GM21723 (cell line): ENCODE measurements at regions not wholly inside any gene's neighbourhood (a gene's known extent, or its start where the extent isn't known, plus 50 kb on each side); places are given as distances from the start of the nearest gene placed in this dataset.

Experiments
- ATAC-seq: cut with Tn5 transposase; IDR thresholded peaks from one replicate; pipeline ENCODE4 v1.9.1; 2021; ENCODE audit warnings: mild to moderate bottlenecking, moderate library complexity; ENCODE audit not compliant: unreplicated experiment

- ATAC-seq, result no peak
Measured at GRCh38 chr9:79346350-79347020, 225.3 kb upstream of the TLE4 start.

- no peak for ATAC-seq
Measured at GRCh38 chr9:79352322-79352721, 219.4 kb upstream of the TLE4 start.

DNA sequence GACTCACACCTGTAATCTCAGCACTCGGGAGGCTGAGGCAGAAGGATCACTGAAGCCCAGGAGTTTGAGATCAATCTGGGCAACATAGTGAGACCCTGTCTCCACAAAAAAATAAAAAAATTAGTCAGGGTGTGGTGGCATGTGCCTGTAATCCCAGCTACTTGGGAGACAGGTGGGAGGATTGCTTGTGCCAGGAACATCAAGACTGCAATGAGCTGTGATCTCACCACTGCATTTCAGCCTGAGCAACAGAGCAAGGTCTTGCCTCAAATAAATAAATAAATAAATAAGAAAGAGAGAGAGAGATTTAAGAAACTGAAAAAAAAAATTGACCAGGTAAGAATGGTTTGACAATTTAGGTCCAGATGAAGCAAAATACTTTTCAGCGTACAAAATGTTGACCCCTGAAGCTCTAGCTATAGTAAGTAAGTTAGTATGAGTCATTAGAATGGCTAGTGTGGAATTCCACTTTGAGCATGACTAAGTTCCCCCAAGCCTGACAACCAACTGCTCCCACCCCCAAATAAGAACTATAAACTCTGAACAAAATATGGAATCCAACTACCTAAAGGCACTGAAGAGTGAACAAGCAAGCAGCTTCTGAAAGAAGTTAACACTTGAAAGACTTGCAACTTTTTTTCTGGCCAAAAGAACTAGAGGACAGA, 217.8 kb upstream of the TLE4 start:
- no peak for ATAC-seq

- ATAC-seq, result no peak
Measured at GRCh38 chr9:79357194-79357593, 214.6 kb upstream of the TLE4 start.

GRCh38 chr9:79357616-79358015, 214.1 kb upstream of the TLE4 start:
- ATAC-seq, result no peak

DNA sequence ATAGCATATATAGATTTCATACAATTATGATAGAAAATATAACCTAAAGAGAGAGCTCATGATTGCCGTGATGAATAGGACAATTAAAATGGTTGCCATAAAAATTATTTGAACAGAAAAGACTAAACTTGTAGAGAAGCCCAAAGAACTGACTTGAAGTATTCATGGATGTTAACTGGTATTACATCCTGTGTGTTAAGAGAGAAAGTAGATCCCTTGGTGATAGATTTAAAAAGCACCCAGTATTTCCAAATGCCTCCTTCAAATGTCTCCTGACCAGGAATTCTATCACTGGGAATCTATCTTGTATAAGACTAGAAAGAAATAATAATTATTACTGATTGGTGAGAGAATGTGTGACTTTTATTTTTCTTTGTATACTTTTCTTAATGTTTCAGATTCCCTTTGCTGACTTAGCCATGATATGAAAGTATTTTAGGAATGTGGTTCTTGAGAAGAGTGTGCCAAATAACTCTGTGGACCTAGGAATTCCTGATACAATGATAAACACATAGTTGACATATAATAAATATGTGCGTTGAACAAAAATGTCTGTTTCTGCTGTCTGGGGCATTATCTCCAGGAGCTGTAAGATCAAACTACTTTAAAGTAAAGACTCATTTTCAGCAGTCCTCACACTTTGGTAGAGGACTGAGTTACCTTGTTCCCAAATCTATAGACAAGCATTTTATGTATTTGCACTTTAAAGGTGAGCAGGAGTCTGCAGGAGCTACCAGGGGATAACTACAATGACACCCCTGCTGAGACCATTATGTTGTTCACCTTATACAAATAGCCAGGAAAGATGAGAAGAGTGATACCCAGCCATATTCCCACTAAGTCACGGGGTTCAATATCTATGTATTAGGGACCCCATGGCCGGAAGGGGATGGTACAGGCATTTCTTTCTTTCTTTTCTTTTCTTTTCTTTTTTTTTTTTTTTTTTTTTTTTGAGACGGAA, 211.1 kb upstream of the TLE4 start:
- ATAC-seq, result no peak

DNA sequence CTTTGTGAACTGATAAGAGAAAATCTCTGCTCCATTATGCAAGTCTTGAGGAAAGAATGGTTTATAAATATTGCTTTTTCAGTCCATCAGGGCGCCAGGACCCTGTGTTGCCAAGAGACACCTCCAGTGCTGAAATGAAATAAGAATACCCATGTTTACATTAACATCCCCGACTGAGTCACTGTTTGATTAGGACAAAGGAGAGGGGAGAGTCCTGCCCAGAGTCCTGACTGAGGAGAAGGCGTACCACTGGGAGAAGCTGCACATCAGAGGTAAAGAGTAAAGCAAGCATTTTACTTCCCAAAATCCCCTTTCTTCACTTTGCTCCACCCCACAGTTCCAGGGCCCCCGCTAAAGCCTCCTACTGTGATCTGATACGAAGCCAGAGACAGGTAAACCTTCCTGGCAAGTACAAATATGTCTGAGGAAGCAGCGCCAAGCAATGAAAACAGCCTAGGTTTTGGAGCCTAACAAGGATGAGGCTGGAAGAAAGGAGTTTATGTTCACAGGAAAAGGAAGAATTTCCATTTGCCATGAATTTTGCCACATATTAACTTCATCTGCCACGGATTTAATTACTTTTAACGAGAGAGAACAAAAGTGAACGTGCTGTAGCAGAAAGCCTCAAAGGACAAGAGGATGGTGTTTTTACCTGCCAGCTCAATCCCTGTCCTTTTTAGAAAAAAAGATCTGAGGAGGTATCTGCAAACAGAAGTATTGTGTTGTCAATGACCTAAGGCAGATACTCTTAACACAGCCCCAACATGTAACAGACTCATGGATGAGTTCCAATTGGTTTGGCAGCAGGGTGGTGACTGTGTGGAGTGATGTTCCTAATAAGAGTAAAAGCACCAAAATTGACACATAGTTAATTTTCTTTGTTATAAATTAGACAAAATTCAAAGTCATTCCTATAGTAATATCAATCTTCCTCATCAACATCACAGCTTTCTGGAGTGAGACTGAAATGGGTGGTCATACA, 209.4 kb upstream of the TLE4 start:
- ATAC-seq, result no peak

DNA sequence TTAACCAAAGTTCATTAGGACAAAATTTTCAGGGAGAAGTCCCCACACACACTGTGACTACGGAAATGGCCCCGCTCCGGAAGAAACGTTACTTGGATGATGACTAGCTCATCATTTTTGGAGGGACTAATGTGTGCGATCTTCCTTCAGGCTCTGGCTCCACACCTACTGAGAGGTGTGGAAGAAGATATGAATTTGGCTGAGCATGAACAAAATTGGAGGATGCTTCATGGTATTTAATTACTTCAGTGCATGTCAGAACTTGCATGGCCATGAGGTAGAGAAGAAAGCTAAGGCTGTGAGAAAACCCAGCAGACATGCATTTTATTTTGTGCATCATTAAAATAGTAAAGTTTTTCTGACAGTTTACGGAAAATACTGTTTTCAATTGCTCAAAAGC, 202.1 kb upstream of the TLE4 start:
- no peak for ATAC-seq

DNA sequence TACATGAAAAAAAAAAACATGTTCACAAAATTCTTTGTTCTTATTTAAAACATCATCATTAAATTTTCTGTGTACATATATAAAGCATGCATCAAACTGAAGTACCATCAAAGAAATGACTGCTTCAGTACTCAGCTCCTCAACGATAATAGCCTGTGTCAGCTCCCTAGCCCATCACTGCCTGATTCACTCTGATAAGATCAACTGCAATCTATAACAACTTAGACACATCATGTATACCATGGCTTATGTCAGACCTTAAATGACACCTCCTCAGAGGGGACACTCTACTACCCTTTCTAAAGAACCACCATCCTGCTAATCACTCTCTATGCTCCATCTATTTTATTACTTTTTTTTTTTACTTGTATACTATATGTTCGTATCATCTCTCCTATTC, 200.5 kb upstream of the TLE4 start:
- ATAC-seq, result no peak

DNA sequence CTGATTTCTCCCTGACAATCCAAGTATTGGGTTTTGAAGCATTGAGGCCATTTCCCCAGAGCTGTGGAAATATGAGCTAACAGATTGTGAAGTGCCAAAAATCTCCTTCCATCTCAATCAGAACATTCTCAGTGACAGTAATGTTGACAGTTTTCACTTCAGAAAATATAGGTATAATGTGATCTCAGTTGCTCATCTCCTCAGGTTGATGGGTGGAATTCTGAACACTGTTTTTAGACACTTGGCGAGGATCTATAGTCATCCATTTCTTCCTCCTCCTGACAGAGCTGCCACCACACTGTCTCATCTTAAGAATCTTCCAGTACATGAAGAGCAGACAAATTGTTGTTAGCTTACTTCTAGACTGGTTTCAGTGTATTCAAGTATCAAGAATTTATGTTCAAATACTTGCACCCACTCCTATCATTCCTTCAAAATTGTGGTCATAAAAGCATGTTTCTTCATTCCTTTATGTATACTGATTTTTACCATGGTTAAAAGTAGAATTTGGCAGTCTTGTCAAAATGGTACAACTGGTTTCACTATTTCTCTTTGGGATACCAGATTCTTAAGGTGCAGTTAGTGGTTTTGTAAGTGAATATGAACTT, 199.7 kb upstream of the TLE4 start:
- ATAC-seq, result no peak

DNA sequence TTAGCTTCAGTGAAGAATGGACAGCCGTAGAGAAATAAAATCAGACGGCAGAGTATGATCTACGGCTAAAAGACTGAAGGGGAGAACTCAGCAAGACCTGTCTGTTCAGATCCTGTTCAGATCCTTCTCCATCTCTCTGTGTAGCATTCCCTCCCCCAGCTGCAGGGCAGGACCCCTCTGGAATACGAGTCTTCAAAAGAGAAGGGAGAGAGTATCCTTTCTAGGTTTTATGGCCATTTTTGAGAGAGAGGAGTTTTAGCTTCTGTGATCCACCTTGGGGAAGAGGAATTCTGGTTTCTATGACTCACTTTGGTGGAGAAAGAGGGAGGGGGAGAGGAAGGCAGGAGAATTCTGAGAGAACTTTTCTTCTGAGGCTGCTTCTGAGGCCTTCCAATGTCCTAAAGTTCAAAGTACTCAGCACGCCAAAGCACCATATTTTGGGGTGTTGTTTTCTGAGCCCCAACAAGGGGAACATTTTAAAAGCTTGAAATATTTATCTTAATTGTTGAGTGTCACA, 194.4 kb upstream of the TLE4 start:
- no peak for ATAC-seq

DNA sequence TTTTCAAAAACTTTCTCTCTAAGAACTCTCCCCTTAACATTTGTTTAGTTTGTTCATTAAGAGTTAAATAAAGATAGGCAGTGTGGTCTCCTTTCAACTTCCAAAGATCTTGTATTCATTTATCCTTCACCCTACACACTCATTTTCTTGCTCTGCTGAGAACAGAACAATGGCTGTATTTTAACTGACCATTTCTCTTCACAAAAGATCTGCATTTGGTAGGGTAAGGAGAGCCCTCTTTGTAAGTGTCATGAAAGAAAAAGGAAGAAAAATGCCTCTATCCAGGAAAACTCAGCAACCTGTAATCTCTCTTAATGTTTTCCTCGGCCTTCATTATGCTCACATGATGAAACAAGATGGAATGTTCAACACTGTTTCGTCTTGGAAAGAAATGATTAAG, 193.7 kb upstream of the TLE4 start:
- ATAC-seq, result no peak

- ATAC-seq, result no peak
Measured at GRCh38 chr9:79382044-79382443, 189.7 kb upstream of the TLE4 start.

DNA sequence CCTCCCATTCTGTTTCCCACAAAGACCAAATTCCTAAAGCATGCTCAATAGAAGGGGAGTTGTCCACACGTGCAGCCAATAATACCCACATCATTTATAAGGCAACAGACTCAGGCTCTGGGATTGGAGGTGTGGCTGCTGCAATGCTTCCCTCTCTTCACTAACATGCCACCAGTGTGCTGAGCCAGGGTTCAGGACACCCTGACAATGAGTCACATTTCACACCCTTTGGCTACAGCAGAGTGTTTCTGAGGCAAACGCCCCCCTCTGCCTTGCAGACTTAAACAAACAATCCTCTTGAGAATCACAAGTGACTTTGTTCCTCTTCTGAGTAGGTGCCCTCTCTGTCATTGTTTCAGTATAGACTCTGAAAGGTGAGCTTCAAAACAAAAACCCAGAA, 189.3 kb upstream of the TLE4 start:
- ATAC-seq, result no peak

- no peak for ATAC-seq
Measured at GRCh38 chr9:79383096-79383495, 188.7 kb upstream of the TLE4 start.

DNA sequence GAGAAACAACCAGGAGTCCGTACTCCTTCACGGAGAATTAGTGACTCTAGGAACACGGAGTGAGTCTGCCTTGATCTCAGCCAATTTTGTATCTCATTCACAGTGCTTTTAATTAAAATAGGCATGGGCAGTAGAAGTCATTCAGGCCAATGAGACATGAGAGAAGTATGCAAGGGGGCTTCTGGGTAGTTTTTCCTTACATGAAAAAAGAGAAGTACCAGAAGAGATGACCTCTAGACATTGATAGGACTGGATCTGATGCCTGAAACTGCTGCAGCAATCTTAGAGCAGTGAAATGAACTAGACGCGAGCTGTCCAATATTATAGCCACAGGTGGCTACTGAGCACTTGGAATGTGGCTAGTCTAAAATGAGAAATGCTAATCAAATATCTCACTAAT, 187.7 kb upstream of the TLE4 start:
- ATAC-seq, result no peak

DNA sequence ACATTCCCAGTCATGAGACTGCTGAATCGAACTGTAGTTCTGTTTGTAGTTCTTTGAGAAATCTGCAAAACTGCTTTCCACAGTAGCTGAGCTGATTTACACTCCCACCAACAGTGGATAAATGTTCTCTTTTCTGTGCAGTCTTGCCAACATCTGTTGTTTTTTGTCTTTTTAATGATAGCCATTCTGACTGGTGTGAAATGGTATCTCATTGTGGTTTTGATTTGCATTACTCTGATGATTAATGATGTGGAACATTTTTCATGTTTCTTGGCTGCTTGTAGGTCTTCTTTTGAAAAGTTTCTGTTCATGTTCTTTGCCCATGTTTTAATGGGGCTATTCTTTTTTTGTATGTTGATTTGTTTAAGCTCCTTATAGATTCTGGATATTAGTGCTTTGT, 187.3 kb upstream of the TLE4 start:
- ATAC-seq, result no peak

DNA sequence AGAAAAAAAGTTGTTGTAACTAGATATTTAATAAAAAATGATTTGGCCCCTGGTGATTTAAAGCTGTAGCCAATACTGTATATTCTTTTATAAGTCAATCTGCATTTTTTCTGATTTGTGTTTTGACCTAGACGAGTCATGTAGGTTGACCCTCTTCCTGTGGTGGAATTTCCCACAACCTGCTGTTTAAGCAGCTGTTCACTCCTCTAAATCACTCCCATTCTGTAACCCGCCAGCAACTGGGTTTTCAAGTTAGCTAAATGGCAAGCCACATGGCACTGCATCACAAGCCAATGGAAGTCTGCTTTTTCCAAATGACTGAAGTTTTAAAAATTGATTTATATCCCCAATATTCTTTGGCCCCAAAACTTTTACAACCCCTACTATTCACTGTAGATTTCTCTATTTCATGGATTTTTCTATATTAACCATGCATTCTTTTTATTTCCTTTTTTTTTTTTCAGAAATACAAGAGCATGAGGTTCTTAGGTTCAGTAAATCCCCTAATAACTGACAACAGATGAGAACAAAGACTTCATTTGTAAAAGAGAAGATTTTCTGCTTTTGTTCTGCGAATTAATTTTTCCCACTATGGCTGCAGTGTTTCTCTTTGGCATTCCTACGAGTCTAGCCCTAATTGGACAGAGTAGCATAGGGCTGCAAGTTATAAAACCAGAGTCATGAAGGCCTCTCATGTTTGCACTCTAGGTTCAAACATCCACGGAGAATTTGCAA, 184.5 kb upstream of the TLE4 start:
- no peak for ATAC-seq

DNA sequence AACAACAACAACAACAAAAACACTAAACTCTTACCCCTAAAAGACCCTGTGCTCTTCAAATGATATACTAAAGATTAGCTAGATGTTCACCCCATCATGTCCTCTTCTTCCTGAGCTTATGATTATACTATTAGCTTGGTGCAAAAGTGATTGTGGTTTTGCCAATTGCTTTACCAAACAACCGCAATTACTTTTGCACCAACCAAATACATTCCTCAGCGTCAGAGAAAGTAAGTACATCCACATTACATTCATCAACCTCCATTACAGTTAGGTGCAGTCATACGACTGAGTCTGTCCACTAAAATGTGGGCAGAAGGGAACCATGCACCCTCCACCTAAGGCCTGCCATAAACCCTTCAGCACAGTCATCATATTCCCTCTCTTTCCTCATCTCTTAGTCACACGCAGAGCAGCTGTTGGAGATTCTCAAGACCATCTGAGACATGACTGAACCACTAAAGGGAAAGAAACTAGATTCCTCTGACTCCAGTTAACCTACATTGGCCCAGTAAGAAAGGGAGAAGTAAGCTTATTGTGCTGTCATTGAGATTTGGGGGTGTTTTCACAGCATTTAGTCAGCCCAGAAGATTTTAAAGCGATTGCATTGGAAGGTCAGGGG, 181.6 kb upstream of the TLE4 start:
- no peak for ATAC-seq
